Left ventricle myocardium superior (tissue), 1 donor: ENCODE measurements at regions not wholly inside any gene's neighbourhood (a gene's known extent, or its start where the extent isn't known, plus 50 kb on each side); places are given as distances from the start of the nearest gene placed in this dataset.

Experiments used
- ATAC-seq: fragments of 200-7000 bp; cut with Tn5 transposase; one replicate; pipeline ENCODE4 v1.9.1; 2020; ENCODE audit warnings: mild to moderate bottlenecking, moderate library complexity
- DNase-seq: peaks from one replicate; pipeline ENCODE4 v3.0.0-alpha.2; 2020
- intact Hi-C: fragments of 100-400 bp; cut with micrococcal nuclease; formaldehyde crosslinking; loops from one replicate; pipeline ENCODE4 v1.11.0; 2022
- donor health status: DM: no; HTN: yes; CAD: no; lungs with severe emphysema.

GRCh38 chr10:20993830-20994527, 96.9 kb upstream of the NEBL start:
- ATAC-seq (no peak), DNase-seq (no peak)
- intact Hi-C loops, result no loop called here

GRCh38 chr10:20993389-20993788, 96.3 kb upstream of the NEBL start:
- no peak for ATAC-seq
- DNase-seq, result no peak
- intact Hi-C loops, result no loop called here

- intact Hi-C loops, result no loop called here
- ATAC-seq (no peak), DNase-seq (no peak)
Observed at GRCh38 chr10:20991526-20991925, 94.4 kb upstream of the NEBL start.

GRCh38 chr10:20990604-20991003, 93.5 kb upstream of the NEBL start:
- DNase-seq, result no peak
- no peak for ATAC-seq
- intact Hi-C loops, result no loop called here

GRCh38 chr10:20988357-20988983, 91.4 kb upstream of the NEBL start:
- no peak for DNase-seq
- intact Hi-C loops, result no loop called here
- ATAC-seq, result no peak

- intact Hi-C loops, result no loop called here
- ATAC-seq, result no peak
- no peak for DNase-seq
Observed at GRCh38 chr10:20986049-20986448, 88.9 kb upstream of the NEBL start.

- DNase-seq (no peak), ATAC-seq (no peak)
- intact Hi-C loops, result no loop called here
Observed at GRCh38 chr10:20984662-20985061, 87.6 kb upstream of the NEBL start.

- intact Hi-C loops, result no loop called here
- DNase-seq (no peak), ATAC-seq (no peak)
Observed at GRCh38 chr10:20981419-20981953, 84.4 kb upstream of the NEBL start.

- DNase-seq (no peak), ATAC-seq (peak; percentile 69)
- intact Hi-C loops, result no loop called here
Observed at GRCh38 chr10:20978617-20979016, 81.5 kb upstream of the NEBL start.

- DNase-seq (no peak), ATAC-seq (no peak)
- intact Hi-C loops, result no loop called here
Observed at GRCh38 chr10:20977300-20977699, 80.2 kb upstream of the NEBL start.

- ATAC-seq (no peak), DNase-seq (no peak)
- intact Hi-C loops, result no loop called here
Observed at GRCh38 chr10:20976891-20977290, 79.8 kb upstream of the NEBL start.

GRCh38 chr10:20976390-20976789, 79.3 kb upstream of the NEBL start:
- DNase-seq (no peak), ATAC-seq (no peak)
- intact Hi-C loops, result no loop called here

- intact Hi-C loops, result no loop called here
- ATAC-seq (no peak), DNase-seq (no peak)
Observed at GRCh38 chr10:20975236-20975635, 78.1 kb upstream of the NEBL start.

- no peak for DNase-seq
- ATAC-seq, result no peak
- intact Hi-C loops, result no loop called here
Observed at GRCh38 chr10:20972925-20973324, 75.8 kb upstream of the NEBL start.

- no peak for DNase-seq
- intact Hi-C loops, result no loop called here
- no peak for ATAC-seq
Observed at GRCh38 chr10:20971901-20972300, 74.8 kb upstream of the NEBL start.

- no peak for DNase-seq
- no peak for ATAC-seq
- intact Hi-C loops, result no loop called here
Observed at GRCh38 chr10:20970708-20971107, 73.6 kb upstream of the NEBL start.

GRCh38 chr10:20970044-20970443, 72.9 kb upstream of the NEBL start:
- no peak for DNase-seq
- intact Hi-C loops, result no loop called here
- no peak for ATAC-seq

GRCh38 chr10:20966426-20966825, 69.3 kb upstream of the NEBL start:
- DNase-seq (no peak), ATAC-seq (no peak)
- intact Hi-C loops, result no loop called here

GRCh38 chr10:20963721-20964595, 66.8 kb upstream of the NEBL start:
- peak; percentile 54 for ATAC-seq
- intact Hi-C loops, result no loop called here
- DNase-seq, result no peak

- ATAC-seq, result no peak
- intact Hi-C loops, result no loop called here
- DNase-seq, result no peak
Observed at GRCh38 chr10:20963056-20963455, 65.9 kb upstream of the NEBL start.
